Activated CD4-positive, alpha-beta T cell treated with anti-CD3 and anti-CD28 coated beads for 36 hours (primary cell): ENCODE measurements at regions not wholly inside any gene's neighbourhood (a gene's known extent, or its start where the extent isn't known, plus 50 kb on each side); places are given as distances from the start of the nearest gene placed in this dataset.
"Not testable (repeated sequence)": the region's sequence is repeated elsewhere in the genome, so short reads cannot be mapped to it uniquely, and the experiment has no call there.

Experiments used
- ATAC-seq: fragments of 200-7000 bp; cut with Tn5 transposase; one replicate; pipeline ENCODE4 v1.10.0; 2021; ENCODE audit warnings: mild to moderate bottlenecking, moderate library complexity
- CTCF ChIA-PET: fragments of 350-600 bp; sonication (Branson Sonifier 250); formaldehyde crosslinking; loops from one replicate; lab custom pipeline; 2021; ENCODE audit warnings: antibody characterized with exemption; lab: Charles Lee
- POLR2A ChIA-PET: fragments of 350-600 bp; sonication (Branson Sonifier 250); formaldehyde crosslinking; loops from one replicate; lab custom pipeline; 2021; ENCODE audit warnings: antibody characterized with exemption, inconsistent platforms; lab: Charles Lee
- DNase-seq: peaks from one replicate; pipeline ENCODE4 v3.0.0-alpha.2; 2020
- H3K27ac Mint-ChIP-seq: one replicate; pipeline ENCODE4 v1.8.0; 2021; ENCODE audit warnings: mixed read lengths
- H3K27me3 Mint-ChIP-seq: one replicate; pipeline ENCODE4 v1.8.0; 2021; ENCODE audit warnings: mixed read lengths
- H3K36me3 Mint-ChIP-seq: one replicate; pipeline ENCODE4 v1.8.0; 2021; ENCODE audit warnings: low read depth, mixed read lengths
- H3K4me1 Mint-ChIP-seq: one replicate; pipeline ENCODE4 v1.8.0; 2021; ENCODE audit warnings: mixed read lengths
- H3K4me3 Mint-ChIP-seq: one replicate; pipeline ENCODE4 v1.8.0; 2021; ENCODE audit warnings: mild to moderate bottlenecking, moderate library complexity, mixed read lengths
- H3K9me3 Mint-ChIP-seq: one replicate; pipeline ENCODE4 v1.8.0; 2021; ENCODE audit warnings: low read depth, mixed read lengths
- intact Hi-C, 2 experiments: fragments of 100-400 bp; cut with DNase I in 1 of 2; cut with micrococcal nuclease in 1 of 2; formaldehyde crosslinking; loops; one replicate each; pipeline versions ENCODE4 v1.14.2 to v1.15.1; 2022 to 2024; cut with DNase I, micrococcal nuclease

DNA sequence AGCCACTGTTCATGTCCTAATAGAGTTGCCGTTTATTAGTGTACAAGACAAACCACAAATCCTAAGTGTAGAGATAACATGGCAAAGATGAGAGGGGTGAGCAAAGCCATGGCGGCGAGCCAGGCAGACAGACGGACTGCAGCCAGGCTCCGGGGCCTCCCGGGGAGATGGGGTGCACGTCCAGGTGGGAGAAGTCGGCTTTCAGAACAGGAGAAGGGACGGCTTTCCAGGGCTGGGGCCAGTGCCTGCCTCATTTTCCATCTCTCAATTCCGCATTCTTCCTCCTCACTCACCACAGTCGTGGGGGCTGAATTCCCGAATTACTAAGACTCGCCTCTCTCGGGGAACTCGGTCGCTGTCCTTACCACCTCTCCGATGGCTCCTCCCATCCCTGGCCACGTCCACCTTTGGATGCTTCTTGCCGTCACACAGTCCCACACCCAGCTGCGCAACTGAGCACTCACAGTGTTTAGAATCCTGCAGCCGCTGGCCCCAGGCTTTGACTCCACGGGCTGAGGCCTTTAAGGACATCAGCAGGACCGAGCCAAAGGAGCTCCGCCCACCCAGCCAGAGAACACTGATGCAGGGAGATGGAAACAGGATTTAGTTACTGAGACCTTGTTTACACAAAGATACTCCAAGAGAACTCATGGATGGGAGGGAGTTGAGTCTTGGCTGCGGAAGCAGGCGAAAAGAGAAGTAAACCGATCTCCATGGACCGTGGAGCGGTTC, 59.7 kb downstream of the RNF112 start:
- no peak overlapping the region for H3K4me3 Mint-ChIP-seq
- H3K27me3 Mint-ChIP-seq = peaks cover 2% of the 10 kb centered on the region
- POLR2A ChIA-PET = no interaction called here
- intact Hi-C loops = no loop called here
- no peak overlapping the region for H3K27ac Mint-ChIP-seq
- ATAC-seq (no peak), DNase-seq (no peak)
- H3K4me1 Mint-ChIP-seq = no peaks in the 10 kb centered on the region
- no peaks in the 10 kb centered on the region for H3K9me3 Mint-ChIP-seq
- H3K36me3 Mint-ChIP-seq = no peaks in the 10 kb centered on the region
- CTCF ChIA-PET = interaction anchor here (0.6 kb wide), 1 partner anchor 9 kb away, joined by 3 read pairs; no protein-coding TSS in a partner anchor

DNA sequence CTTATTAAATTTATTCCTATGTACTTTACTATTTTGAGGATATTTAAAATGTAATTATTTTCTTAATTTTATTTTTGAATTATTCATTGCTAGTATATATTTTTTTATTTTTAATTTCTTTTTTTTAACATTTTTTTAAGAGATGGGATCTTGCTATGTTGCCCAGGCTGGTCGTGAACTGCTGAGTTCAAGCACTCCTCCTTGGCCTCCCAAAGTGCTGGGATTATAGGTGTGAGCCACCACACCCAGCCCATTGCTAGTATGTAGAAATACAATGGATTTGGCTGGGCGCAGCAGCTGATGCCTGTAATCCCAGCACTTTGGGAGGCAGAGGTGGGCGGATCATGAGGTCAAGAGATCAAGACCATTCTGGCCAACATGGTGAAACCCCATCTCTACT, 59.2 kb upstream of the SLC47A1 start:
- intact Hi-C loops, ATAC-seq: not testable (repeated sequence)
- CTCF ChIA-PET = interaction anchor here (1.3 kb wide), 1 partner anchor 19 kb away, joined by 3 read pairs; no protein-coding TSS in a partner anchor

DNA sequence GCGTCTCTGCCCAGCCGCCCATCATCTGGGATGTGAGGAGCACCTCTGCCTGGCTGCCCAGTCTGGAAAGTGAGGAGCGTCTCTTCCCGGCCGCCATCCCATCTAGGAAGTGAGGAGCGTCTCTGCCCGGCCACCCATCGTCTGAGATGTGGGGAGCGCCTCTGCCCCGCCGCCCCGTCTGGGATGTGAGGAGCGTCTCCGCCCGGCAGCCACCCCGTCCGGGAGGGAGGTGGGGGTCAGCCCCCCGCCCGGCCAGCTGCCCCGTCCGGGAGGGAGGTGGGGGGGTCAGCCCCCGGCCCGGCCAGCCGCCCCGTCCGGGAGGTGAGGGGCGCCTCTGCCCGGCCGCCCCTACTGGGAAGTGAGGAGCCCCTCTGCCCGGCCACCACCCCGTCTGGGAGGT, 57.9 kb upstream of the SLC47A1 start:
- POLR2A ChIA-PET, H3K4me3 Mint-ChIP-seq, ATAC-seq: not testable (repeated sequence)

More for the DNA sequence above, 59.2 kb upstream of the SLC47A1 start:
- H3K4me3 Mint-ChIP-seq, H3K36me3 Mint-ChIP-seq, DNase-seq, POLR2A ChIA-PET, H3K9me3 Mint-ChIP-seq, H3K27me3 Mint-ChIP-seq, H3K4me1 Mint-ChIP-seq, H3K27ac Mint-ChIP-seq: not testable (repeated sequence)

DNA sequence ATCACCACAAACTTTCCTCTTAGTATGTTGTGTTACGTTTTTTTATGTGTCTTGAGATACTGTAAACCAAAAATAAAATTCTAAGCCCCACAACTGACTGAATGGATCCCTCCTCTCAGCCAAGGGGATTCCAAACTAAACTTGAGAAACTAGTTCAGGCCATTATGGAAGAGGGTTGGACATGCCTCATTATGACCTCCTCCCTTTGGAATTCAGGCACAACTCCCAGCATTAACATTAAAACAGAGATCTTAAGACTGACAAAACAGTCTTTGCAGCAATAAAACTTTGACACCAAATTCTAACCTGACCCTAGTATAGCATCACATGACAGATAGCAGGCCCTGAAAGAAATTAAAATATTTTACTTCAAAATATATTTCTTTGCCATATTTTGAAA, 51.1 kb upstream of the SLC47A1 start:
- ChIA-PET POLR2A (interaction anchor here (0.7 kb wide), 1 partner anchor 1472 kb away, joined by 5 read pairs; no protein-coding TSS in a partner anchor), CTCF (no interaction called here)
- ATAC-seq = no peak
- intact Hi-C loops = no loop called here
- no peaks in the 10 kb centered on the region for H3K27me3 Mint-ChIP-seq
- H3K9me3 Mint-ChIP-seq = no peaks in the 10 kb centered on the region
- DNase-seq = no peak
- H3K4me3 Mint-ChIP-seq = no peak overlapping the region
- H3K4me1 Mint-ChIP-seq = no peaks in the 10 kb centered on the region
- H3K36me3 Mint-ChIP-seq = no peaks in the 10 kb centered on the region
- H3K27ac Mint-ChIP-seq = no peak overlapping the region

More for the DNA sequence above, 57.9 kb upstream of the SLC47A1 start:
- H3K27ac Mint-ChIP-seq, DNase-seq, H3K9me3 Mint-ChIP-seq, H3K27me3 Mint-ChIP-seq, CTCF ChIA-PET, H3K36me3 Mint-ChIP-seq, H3K4me1 Mint-ChIP-seq, intact Hi-C loops: not testable (repeated sequence)
